Fibroblast of skin of scalp (primary cell): ENCODE measurements at regions not wholly inside any gene's neighbourhood (a gene's known extent, or its start where the extent isn't known, plus 50 kb on each side); places are given as distances from the start of the nearest gene placed in this dataset.
"Not testable (repeated sequence)": the region's sequence is repeated elsewhere in the genome, so short reads cannot be mapped to it uniquely, and the experiment has no call there.

Experiments
- DNase-seq: peaks from one replicate; pipeline ENCODE4 v3.0.0-alpha.2; 2013

- no peak for DNase-seq
These were observed 162.4 kb upstream of the POU3F1 start for GRCh38 chr1:38208716-38209632.

GRCh38 chr1:38207906-38208305, 161.3 kb upstream of the POU3F1 start:
- no peak for DNase-seq

GRCh38 chr1:38207275-38207674, 160.7 kb upstream of the POU3F1 start:
- DNase-seq = no peak

- no peak for DNase-seq
These were observed 158.1 kb upstream of the POU3F1 start for GRCh38 chr1:38204698-38205097.

GRCh38 chr1:38203441-38203840, 156.8 kb upstream of the POU3F1 start:
- no peak for DNase-seq

GRCh38 chr1:38201431-38201830, 154.8 kb upstream of the POU3F1 start:
- DNase-seq = peak; percentile 26

GRCh38 chr1:38198621-38199020, 152.0 kb upstream of the POU3F1 start:
- no peak for DNase-seq

GRCh38 chr1:38198099-38198498, 151.5 kb upstream of the POU3F1 start:
- no peak for DNase-seq

- DNase-seq = no peak
These were observed 150.9 kb upstream of the POU3F1 start for GRCh38 chr1:38197312-38198061.

GRCh38 chr1:38194472-38194871, 147.9 kb upstream of the POU3F1 start:
- DNase-seq = no peak

- no peak for DNase-seq
These were observed 146.4 kb upstream of the POU3F1 start for GRCh38 chr1:38193040-38193439.

GRCh38 chr1:38191461-38191860, 144.9 kb upstream of the POU3F1 start:
- DNase-seq = no peak

- DNase-seq = no peak
These were observed 144.4 kb upstream of the POU3F1 start for GRCh38 chr1:38190983-38191382.

- no peak for DNase-seq
These were observed 141.0 kb upstream of the POU3F1 start for GRCh38 chr1:38187552-38187951.

GRCh38 chr1:38186566-38186965, 140.0 kb upstream of the POU3F1 start:
- DNase-seq = no peak

GRCh38 chr1:38185913-38186312, 139.3 kb upstream of the POU3F1 start:
- no peak for DNase-seq

- DNase-seq = no peak
These were observed 137.2 kb upstream of the POU3F1 start for GRCh38 chr1:38183747-38184146.

- DNase-seq = no peak
These were observed 136.5 kb upstream of the POU3F1 start for GRCh38 chr1:38183096-38183495.

- not testable (repeated sequence) for DNase-seq
These were observed 133.8 kb upstream of the POU3F1 start for GRCh38 chr1:38180388-38180787.

- no peak for DNase-seq
These were observed 132.9 kb upstream of the POU3F1 start for GRCh38 chr1:38179483-38179882.

GRCh38 chr1:38178216-38178615, 131.6 kb upstream of the POU3F1 start:
- DNase-seq = no peak

- DNase-seq = no peak
These were observed 128.5 kb upstream of the POU3F1 start for GRCh38 chr1:38175121-38175520.

- DNase-seq = no peak
These were observed 127.3 kb upstream of the POU3F1 start for GRCh38 chr1:38173848-38174247.
